ENCODE measurements at regions not wholly inside any gene's neighbourhood (a gene's known extent, or its start where the extent isn't known, plus 50 kb on each side); places are given as distances from the start of the nearest gene placed in this dataset.

GRCh38 chr18:78566720-78567119 is 412.9 kb upstream of the SALL3 start:
- Histone ChIP-seq H3K27me3 (ENCODE audit: control insufficient read depth in 1 of 2, insufficient read depth in 2 of 2, low read length in 2 of 2) (no peaks in the 10 kb centered on the region), H3K79me2 (ENCODE audit: insufficient read depth, low read length) (no peaks in the 10 kb centered on the region), H3K9ac (ENCODE audit: insufficient read depth, low read depth, low read length) (no peak overlapping the region), H3K27ac (ENCODE audit: extremely low read length, insufficient read depth, low read length) (no peak overlapping the region), H4K20me1 (ENCODE audit: insufficient read depth, low read length) (no peaks in the 10 kb centered on the region), H3K36me3 (replicated peaks in 1 of 2; ENCODE audit: control insufficient read depth in 1 of 2, insufficient read depth in 2 of 2, low read length in 2 of 2) (no peaks in the 10 kb centered on the region), H3K9me3 (ENCODE audit: low read length) (no peaks in the 10 kb centered on the region), H3K4me3 (replicated peaks in 1 of 3; ENCODE audit: insufficient read depth in 1 of 3, low read depth in 2 of 3, low read length in 3 of 3) (no peak overlapping the region), H2AFZ (ENCODE audit: low read length) (no peak overlapping the region), H3K4me2 (ENCODE audit: low read depth, low read length) (no peak overlapping the region), H3K4me1 (ENCODE audit: insufficient read depth, low read length) (no peaks in the 10 kb centered on the region)
- DNase-seq (ENCODE audit: low spot score) (no peak), ATAC-seq (no peak), FAIRE-seq (no peak)
- in situ Hi-C loops (cut with HindIII; ENCODE audit: extremely low pct_ligation_motif_present, low pct_unique_long_range_greater_than_20kb) (no loop called here), intact Hi-C loops (cut with micrococcal nuclease; ENCODE audit: unreplicated experiment) (no loop called here)
- BruUV-seq (replicated peaks) = no TSS peak
- ChIA-PET CTCF (ENCODE audit: low intra/inter-chr PET ratio, low total read pairs) (no interaction called here), POLR2A (no interaction called here)
- WGBS (ENCODE audit: low lambda C conversion rate) = 0% methylated on average over 2 of the region's 8 CpGs
- TF ChIP-seq KLF16 (CRISPR knock-in tag; IDR thresholded peaks at IDR 0.05) = no peak
- no peak for TF ChIP-seq MXD1 (CRISPR knock-in tag; IDR thresholded peaks at IDR 0.05)
- TF ChIP-seq FOSL1 (CRISPR knock-in tag; IDR thresholded peaks at IDR 0.05; ENCODE audit: borderline replicate concordance) = no peak
- TF ChIP-seq BRD4 (CRISPR knock-in tag; IDR thresholded peaks at IDR 0.05) = no peak
- TF ChIP-seq KIAA2018 (CRISPR knock-in tag; IDR thresholded peaks at IDR 0.05; ENCODE audit: borderline replicate concordance) = no peak
- TF ChIP-seq RNF2 (conservative IDR thresholded peaks at IDR 0.05; ENCODE audit: low read depth) = no peak
- no peak for TF ChIP-seq ATF7-NPFF (CRISPR knock-in tag; IDR thresholded peaks at IDR 0.05; ENCODE audit: low read depth)
- no peak for TF ChIP-seq ZNF292 (CRISPR knock-in tag; IDR thresholded peaks at IDR 0.05; ENCODE audit: borderline replicate concordance, low read depth)
- TF ChIP-seq NR0B2 (CRISPR knock-in tag; IDR thresholded peaks at IDR 0.05) = no peak
- no peak for TF ChIP-seq FOXO1 (CRISPR knock-in tag; IDR thresholded peaks at IDR 0.05)
- TF ChIP-seq CSRNP1 (CRISPR knock-in tag; IDR thresholded peaks at IDR 0.05) = no peak

Measured in HepG2 (cell line).